ENCODE measurements at regions not wholly inside any gene's neighbourhood (a gene's known extent, or its start where the extent isn't known, plus 50 kb on each side); places are given as distances from the start of the nearest gene placed in this dataset.

GRCh38 chr2:145055651-145056050 lies 535.7 kb upstream of the ZEB2 start:
- ATAC-seq, result no peak
- no peak overlapping the region for H3K27ac ChIP-seq
- no peak overlapping the region for H3K4me3 ChIP-seq
- H3K27me3 ChIP-seq, result no peaks in the 10 kb centered on the region
- no peaks in the 10 kb centered on the region for H3K36me3 ChIP-seq
- TF ChIP-seq POLR2AphosphoS5 (IDR thresholded peaks at IDR 0.05), result no peak
- no peak for TF ChIP-seq CTCF (IDR thresholded peaks at IDR 0.05)
- TF ChIP-seq EP300 (IDR thresholded peaks at IDR 0.05), result no peak
- no peak for TF ChIP-seq POLR2A (IDR thresholded peaks at IDR 0.05)
- peaks cover 0 to 8% (median 0%) of the 10 kb centered on the region in 3 donors for H3K4me1 ChIP-seq
- no peaks in the 10 kb centered on the region for H3K9me3 ChIP-seq

- ATAC-seq, result no peak
- TF ChIP-seq CTCF (IDR thresholded peaks at IDR 0.05) (no peak), POLR2AphosphoS5 (IDR thresholded peaks at IDR 0.05) (no peak), EP300 (IDR thresholded peaks at IDR 0.05) (no peak), POLR2A (IDR thresholded peaks at IDR 0.05) (no peak)
Measured at GRCh38 chr2:145050134-145050533, 530.2 kb upstream of the ZEB2 start.

DNA sequence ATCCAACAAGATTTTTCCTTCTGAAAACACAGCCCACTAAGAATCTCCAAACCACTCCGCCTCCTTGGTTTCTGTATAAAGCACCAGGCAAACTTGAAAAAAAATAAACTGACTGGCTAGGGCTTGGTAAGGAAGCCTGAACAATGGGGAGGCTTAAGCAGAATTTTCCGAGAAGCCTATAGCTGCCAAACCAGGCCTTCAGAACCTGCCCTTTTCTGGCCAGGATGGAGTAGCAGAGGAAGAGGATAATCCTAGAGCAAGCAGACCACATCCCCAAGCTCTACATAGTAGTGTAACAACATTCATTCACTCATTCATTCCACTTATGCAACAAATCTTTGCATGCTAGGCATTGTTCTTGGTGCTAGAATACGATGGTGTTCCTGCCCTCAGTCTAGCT lies 529.6 kb upstream of the ZEB2 start:
- no peak for TF ChIP-seq EP300 (IDR thresholded peaks at IDR 0.05)
- TF ChIP-seq POLR2AphosphoS5 (IDR thresholded peaks at IDR 0.05), result no peak
- TF ChIP-seq CTCF (IDR thresholded peaks at IDR 0.05), result no peak
- no peak for TF ChIP-seq POLR2A (IDR thresholded peaks at IDR 0.05)
- Histone ChIP-seq H3K9me3 (no peaks in the 10 kb centered on the region), H3K27ac (no peak overlapping the region), H3K27me3 (no peaks in the 10 kb centered on the region), H3K4me1 (peaks cover 0 to 16% (median 0%) of the 10 kb centered on the region in 3 donors), H3K36me3 (no peaks in the 10 kb centered on the region), H3K4me3 (no peak overlapping the region)
- WGBS, 2 donors (ENCODE audit: low coverage in 1 of 2), result 73 to 81% methylated on average over 2 to 3 of the region's 3 CpGs
- no peak for ATAC-seq

More at GRCh38 chr2:145050134-145050533, 530.2 kb upstream of the ZEB2 start:
- WGBS, 2 donors (ENCODE audit: low coverage in 1 of 2), result 87 to 94% methylated on average over 2 of the region's 2 CpGs
- no peak overlapping the region for H3K27ac ChIP-seq
- H3K36me3 ChIP-seq, result no peaks in the 10 kb centered on the region
- H3K4me3 ChIP-seq, result no peak overlapping the region
- H3K9me3 ChIP-seq, result no peaks in the 10 kb centered on the region
- peaks cover 0 to 16% (median 0%) of the 10 kb centered on the region in 3 donors for H3K4me1 ChIP-seq
- no peaks in the 10 kb centered on the region for H3K27me3 ChIP-seq

DNA sequence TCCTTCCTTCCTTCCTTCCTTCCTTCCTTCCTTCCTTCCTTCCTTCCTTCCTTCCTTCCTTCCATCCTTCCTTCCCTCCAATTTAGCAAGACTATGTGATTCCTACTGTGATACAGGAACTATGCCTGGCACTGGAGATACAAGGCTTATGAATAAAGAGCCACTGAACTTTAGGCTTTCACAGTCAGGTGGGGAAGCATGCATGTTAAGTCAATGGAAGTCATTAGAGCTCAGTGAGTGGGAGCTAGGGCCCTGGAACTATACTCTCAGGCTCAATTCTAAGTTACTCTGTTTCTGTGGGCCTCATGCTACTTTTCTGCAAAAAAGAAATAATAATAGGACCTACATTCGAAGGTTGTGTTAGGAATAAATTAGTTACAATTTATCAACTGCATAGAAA lies 527.6 kb upstream of the ZEB2 start:
- TF ChIP-seq POLR2AphosphoS5 (IDR thresholded peaks at IDR 0.05), result no peak
- no peak for TF ChIP-seq POLR2A (IDR thresholded peaks at IDR 0.05)
- TF ChIP-seq CTCF (IDR thresholded peaks at IDR 0.05), result no peak
- TF ChIP-seq EP300 (IDR thresholded peaks at IDR 0.05), result no peak
- H3K27me3 ChIP-seq, result no peaks in the 10 kb centered on the region
- 93% methylated on average over 1 of the region's 1 CpG; no CpG with 5 or more reads in 1 of the 2 donors for WGBS, 2 donors (ENCODE audit: low coverage in 1 of 2)
- H3K9me3 ChIP-seq, result no peaks in the 10 kb centered on the region
- ATAC-seq, result no peak
- H3K4me3 ChIP-seq, result no peak overlapping the region
- H3K36me3 ChIP-seq, result no peaks in the 10 kb centered on the region
- peaks cover 0 to 16% (median 0%) of the 10 kb centered on the region in 3 donors for H3K4me1 ChIP-seq
- H3K27ac ChIP-seq, result no peak overlapping the region

GRCh38 chr2:145044491-145044890 lies 524.6 kb upstream of the ZEB2 start:
- Histone ChIP-seq H3K4me1 (peaks cover 0 to 2% (median 0%) of the 10 kb centered on the region in 3 donors), H3K27me3 (no peaks in the 10 kb centered on the region), H3K36me3 (no peaks in the 10 kb centered on the region), H3K27ac (no peak overlapping the region), H3K4me3 (no peak overlapping the region), H3K9me3 (no peaks in the 10 kb centered on the region)
- no peak for TF ChIP-seq CTCF (IDR thresholded peaks at IDR 0.05)
- no peak for TF ChIP-seq POLR2A (IDR thresholded peaks at IDR 0.05)
- no peak for TF ChIP-seq EP300 (IDR thresholded peaks at IDR 0.05)
- TF ChIP-seq POLR2AphosphoS5 (IDR thresholded peaks at IDR 0.05), result no peak
- ATAC-seq, result no peak
